Right forelimb (tissue), 1 donor: ENCODE measurements at regions not wholly inside any gene's neighbourhood (a gene's known extent, or its start where the extent isn't known, plus 50 kb on each side); places are given as distances from the start of the nearest gene placed in this dataset.

ENCODE experiments used
- DNase-seq: peaks from one replicate; pipeline ENCODE4 v3.0.0-alpha.2; 2018

GRCh38 chr1:221437171-221437570 lies 304.7 kb downstream of the DUSP10 start:
- DNase-seq = no peak

- DNase-seq = no peak
Observed at GRCh38 chr1:221437926-221438325, 304.0 kb downstream of the DUSP10 start.

GRCh38 chr1:221439008-221439746 lies 302.7 kb downstream of the DUSP10 start:
- no peak for DNase-seq

- DNase-seq = no peak
Observed at GRCh38 chr1:221439747-221440501, 302.0 kb downstream of the DUSP10 start.

GRCh38 chr1:221440658-221441057 lies 301.2 kb downstream of the DUSP10 start:
- DNase-seq = peak; percentile 65

- DNase-seq = no peak
Observed at GRCh38 chr1:221442056-221442455, 299.8 kb downstream of the DUSP10 start.

- DNase-seq = no peak
Observed at GRCh38 chr1:221444346-221444745, 297.5 kb downstream of the DUSP10 start.

GRCh38 chr1:221448585-221449175 lies 293.2 kb downstream of the DUSP10 start:
- DNase-seq = no peak

GRCh38 chr1:221449194-221449593 lies 292.7 kb downstream of the DUSP10 start:
- no peak for DNase-seq

GRCh38 chr1:221449801-221450470 lies 292.0 kb downstream of the DUSP10 start:
- DNase-seq = no peak

GRCh38 chr1:221451741-221452140 lies 290.1 kb downstream of the DUSP10 start:
- DNase-seq = no peak

- no peak for DNase-seq
Observed at GRCh38 chr1:221454096-221454495, 287.8 kb downstream of the DUSP10 start.

GRCh38 chr1:221456918-221457317 lies 285.0 kb downstream of the DUSP10 start:
- DNase-seq = no peak

- DNase-seq = no peak
Observed at GRCh38 chr1:221457685-221458446, 284.0 kb downstream of the DUSP10 start.

- no peak for DNase-seq
Observed at GRCh38 chr1:221458447-221459156, 283.3 kb downstream of the DUSP10 start.

GRCh38 chr1:221459558-221459957 lies 282.3 kb downstream of the DUSP10 start:
- no peak for DNase-seq

- DNase-seq = no peak
Observed at GRCh38 chr1:221462345-221462744, 279.5 kb downstream of the DUSP10 start.

- no peak for DNase-seq
Observed at GRCh38 chr1:221468546-221468945, 273.3 kb downstream of the DUSP10 start.

- no peak for DNase-seq
Observed at GRCh38 chr1:221469476-221469875, 272.4 kb downstream of the DUSP10 start.

- no peak for DNase-seq
Observed at GRCh38 chr1:221470000-221470698, 271.7 kb downstream of the DUSP10 start.

- no peak for DNase-seq
Observed at GRCh38 chr1:221473411-221473810, 268.5 kb downstream of the DUSP10 start.
